HS-5 (cell line): ENCODE measurements at regions not wholly inside any gene's neighbourhood (a gene's known extent, or its start where the extent isn't known, plus 50 kb on each side); places are given as distances from the start of the nearest gene placed in this dataset.
"Not testable (repeated sequence)": the region's sequence is repeated elsewhere in the genome, so short reads cannot be mapped to it uniquely, and the experiment has no call there.

Source experiments
- DNase-seq: peaks from one replicate; pipeline ENCODE4 v3.0.0-alpha.2; 2012; ENCODE audit warnings: low read depth

- not testable (repeated sequence) for DNase-seq
These were observed 563.3 kb upstream of the MBL2 start for GRCh38 chr10:53335803-53336422.

GRCh38 chr10:53331460-53331859 is 558.9 kb upstream of the MBL2 start:
- DNase-seq: no peak

- not testable (repeated sequence) for DNase-seq
These were observed 554.1 kb upstream of the MBL2 start for GRCh38 chr10:53326401-53327305.

- DNase-seq: peak; percentile 48
These were observed 552.5 kb upstream of the MBL2 start for GRCh38 chr10:53325066-53325465.

- DNase-seq: peak; percentile 16
These were observed 543.1 kb upstream of the MBL2 start for GRCh38 chr10:53315709-53316108.

GRCh38 chr10:53314876-53315275 is 542.3 kb upstream of the MBL2 start:
- peak; percentile 98 for DNase-seq

GRCh38 chr10:53298443-53298842 is 525.9 kb upstream of the MBL2 start:
- DNase-seq: no peak

- no peak for DNase-seq
These were observed 512.1 kb upstream of the MBL2 start for GRCh38 chr10:53284615-53285182.

- DNase-seq: no peak
These were observed 504.2 kb upstream of the MBL2 start for GRCh38 chr10:53276797-53277196.

GRCh38 chr10:53269482-53269881 is 496.9 kb upstream of the MBL2 start:
- no peak for DNase-seq

- no peak for DNase-seq
These were observed 487.6 kb upstream of the MBL2 start for GRCh38 chr10:53260213-53260612.

GRCh38 chr10:53256623-53257022 is 484.0 kb upstream of the MBL2 start:
- no peak for DNase-seq

- DNase-seq: no peak
These were observed 483.1 kb upstream of the MBL2 start for GRCh38 chr10:53255661-53256205.

GRCh38 chr10:53253221-53253620 is 480.6 kb upstream of the MBL2 start:
- DNase-seq: no peak

- DNase-seq: no peak
These were observed 467.3 kb upstream of the MBL2 start for GRCh38 chr10:53239873-53240272.

GRCh38 chr10:53236941-53237340 is 464.4 kb upstream of the MBL2 start:
- no peak for DNase-seq

- DNase-seq: no peak
These were observed 461.2 kb upstream of the MBL2 start for GRCh38 chr10:53233749-53234148.

- DNase-seq: no peak
These were observed 458.1 kb upstream of the MBL2 start for GRCh38 chr10:53230651-53231050.

GRCh38 chr10:53223851-53224250 is 451.3 kb upstream of the MBL2 start:
- no peak for DNase-seq

- DNase-seq: no peak
These were observed 450.2 kb upstream of the MBL2 start for GRCh38 chr10:53222806-53223205.

- peak; percentile 13 for DNase-seq
These were observed 437.5 kb upstream of the MBL2 start for GRCh38 chr10:53209944-53210611.

- DNase-seq: no peak
These were observed 411.1 kb upstream of the MBL2 start for GRCh38 chr10:53183733-53184132.
